ENCODE measurements at regions not wholly inside any gene's neighbourhood (a gene's known extent, or its start where the extent isn't known, plus 50 kb on each side); places are given as distances from the start of the nearest gene placed in this dataset.

DNA sequence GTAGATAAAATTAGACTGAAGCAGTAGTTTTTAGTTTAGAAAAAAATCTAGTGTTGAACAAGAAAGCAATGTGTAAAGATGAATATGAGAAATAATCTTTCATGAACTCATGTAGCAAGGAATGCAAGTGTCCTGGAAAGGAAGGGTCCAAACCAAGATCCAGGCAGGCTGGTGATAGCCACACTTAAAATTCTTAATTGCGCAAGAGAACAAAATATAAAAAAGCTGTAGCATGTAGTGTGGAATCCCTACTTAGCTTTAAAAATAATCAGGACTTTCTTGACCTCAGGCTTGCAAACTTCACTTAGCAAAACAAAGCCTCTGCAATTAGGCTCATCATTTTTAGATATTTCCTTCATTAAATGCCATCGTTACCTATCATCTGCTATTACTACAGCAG is 2186.1 kb upstream of the RAG2 start:
- no peak for TF ChIP-seq CTCF (conservative IDR thresholded peaks at IDR 0.05; ENCODE audit: low read length)
- no peak for TF ChIP-seq EZH2phosphoT487 (IDR thresholded peaks at IDR 0.05; ENCODE audit: borderline replicate concordance, low read depth, low read length)

Data from OCI-LY7 (cell line).